OCI-LY1 (cell line): ENCODE measurements at regions not wholly inside any gene's neighbourhood (a gene's known extent, or its start where the extent isn't known, plus 50 kb on each side); places are given as distances from the start of the nearest gene placed in this dataset.

Source experiments
- H2AFZ ChIP-seq: fragments of 200-600 bp; sonication (generic), shearing (Covaris generic); 2 replicates; pipeline ENCODE4 v1.6.0; 2014; ENCODE audit warnings: antibody characterized with exemption, mild to moderate bottlenecking, low read length
- H3F3A ChIP-seq: fragments of 200-600 bp; sonication (generic), shearing (Covaris generic); 2 replicates; pipeline ENCODE4 v1.6.0; 2014; ENCODE audit warnings: mild to moderate bottlenecking, antibody characterized with exemption, low read length, moderate library complexity; ENCODE audit not compliant: insufficient read depth
- H3K27ac ChIP-seq: fragments of 200-600 bp; sonication (generic); 2 replicates; pipeline ENCODE4 v1.5.1; 2014; ENCODE audit warnings: low read length, mixed run types, mild to moderate bottlenecking, low read depth; ENCODE audit not compliant: poor library complexity, severe bottlenecking
- H3K27me3 ChIP-seq: fragments of 200-600 bp; sonication (generic); 2 replicates; pipeline ENCODE4 v1.6.0; 2014; ENCODE audit warnings: antibody characterized with exemption, mild to moderate bottlenecking, low read length, moderate library complexity; ENCODE audit not compliant: insufficient read depth
- H3K36me3 ChIP-seq: fragments of 200-600 bp; sonication (generic); 2 replicates; pipeline ENCODE4 v1.6.1; 2014; ENCODE audit warnings: mild to moderate bottlenecking, antibody characterized with exemption, low read length, moderate library complexity, mixed read lengths; ENCODE audit not compliant: insufficient read depth
- H3K4me1 ChIP-seq: fragments of 200-600 bp; sonication (generic); 2 replicates; pipeline ENCODE4 v1.5.1; 2014; ENCODE audit warnings: mild to moderate bottlenecking, low read length, moderate library complexity; ENCODE audit not compliant: insufficient read depth, severe bottlenecking
- H3K4me2 ChIP-seq: fragments of 200-600 bp; sonication (generic), shearing (Covaris generic); 2 replicates; pipeline ENCODE4 v1.6.1; 2014; ENCODE audit warnings: low read length
- H3K4me3 ChIP-seq: fragments of 200-600 bp; sonication (generic); 2 replicates; pipeline ENCODE4 v1.5.1; 2014; ENCODE audit warnings: low read length, low read depth, mild to moderate bottlenecking, mixed read lengths; ENCODE audit not compliant: poor library complexity, severe bottlenecking
- H3K79me2 ChIP-seq: fragments of 200-600 bp; shearing (Covaris generic); 2 replicates; pipeline ENCODE4 v1.6.1; 2016; ENCODE audit warnings: mixed run types, low read length, mixed read lengths; ENCODE audit not compliant: insufficient read depth
- H3K9ac ChIP-seq: fragments of 200-600 bp; sonication (generic), shearing (Covaris generic); 2 replicates; pipeline ENCODE4 v1.6.1; 2014; ENCODE audit warnings: mild to moderate bottlenecking, low read length, mixed read lengths
- H3K9me2 ChIP-seq: fragments of 200-600 bp; sonication (generic), shearing (Covaris generic); 2 replicates; pipeline ENCODE4 v1.6.1; 2014; ENCODE audit warnings: low read depth, mild to moderate bottlenecking, low read length, mixed read lengths
- H3K9me3 ChIP-seq: fragments of 200-600 bp; shearing (Covaris generic); 2 replicates; pipeline ENCODE4 v1.6.1; 2014; ENCODE audit warnings: low read length, mixed read lengths
- H4K20me1 ChIP-seq: fragments of 200-600 bp; sonication (generic), shearing (Covaris generic); 2 replicates; pipeline ENCODE4 v1.6.0; 2016; ENCODE audit warnings: mild to moderate bottlenecking, low read length; ENCODE audit not compliant: insufficient read depth
- CTCF ChIP-seq: fragments of 200-600 bp; sonication (generic), shearing (Covaris generic); IDR thresholded peaks from 2 replicates; pipeline ENCODE4 v1.5.1; 2017; ENCODE audit warnings: mild to moderate bottlenecking, antibody characterized with exemption, low read length, moderate library complexity, mixed read lengths
- EZH2 ChIP-seq: fragments of 200-600 bp; sonication (generic), shearing (Covaris generic); IDR thresholded peaks from 2 replicates; pipeline ENCODE4 v1.8.0; 2017; ENCODE audit warnings: borderline replicate concordance, mixed run types, mild to moderate bottlenecking, antibody characterized with exemption, low read length, moderate library complexity, mixed read lengths

- Histone ChIP-seq H3K36me3 (no peaks in the 10 kb centered on the region), H3F3A (no peaks in the 10 kb centered on the region), H3K9me2 (no peaks in the 10 kb centered on the region), H3K9ac (no peak overlapping the region), H4K20me1 (no peaks in the 10 kb centered on the region), H3K27me3 (no peaks in the 10 kb centered on the region; the same call in 1 of the 2 replicates), H3K4me2 (no peak overlapping the region), H3K4me1 (no peaks in the 10 kb centered on the region), H3K79me2 (no peaks in the 10 kb centered on the region), H3K4me3 (no peak overlapping the region), H2AFZ (no peak overlapping the region), H3K9me3 (no peaks in the 10 kb centered on the region), H3K27ac (no peak overlapping the region)
- TF ChIP-seq EZH2 (no peak), CTCF (no peak)
Observed at GRCh38 chr21:33124889-33125288, 54.9 kb downstream of the OLIG1 start.

DNA sequence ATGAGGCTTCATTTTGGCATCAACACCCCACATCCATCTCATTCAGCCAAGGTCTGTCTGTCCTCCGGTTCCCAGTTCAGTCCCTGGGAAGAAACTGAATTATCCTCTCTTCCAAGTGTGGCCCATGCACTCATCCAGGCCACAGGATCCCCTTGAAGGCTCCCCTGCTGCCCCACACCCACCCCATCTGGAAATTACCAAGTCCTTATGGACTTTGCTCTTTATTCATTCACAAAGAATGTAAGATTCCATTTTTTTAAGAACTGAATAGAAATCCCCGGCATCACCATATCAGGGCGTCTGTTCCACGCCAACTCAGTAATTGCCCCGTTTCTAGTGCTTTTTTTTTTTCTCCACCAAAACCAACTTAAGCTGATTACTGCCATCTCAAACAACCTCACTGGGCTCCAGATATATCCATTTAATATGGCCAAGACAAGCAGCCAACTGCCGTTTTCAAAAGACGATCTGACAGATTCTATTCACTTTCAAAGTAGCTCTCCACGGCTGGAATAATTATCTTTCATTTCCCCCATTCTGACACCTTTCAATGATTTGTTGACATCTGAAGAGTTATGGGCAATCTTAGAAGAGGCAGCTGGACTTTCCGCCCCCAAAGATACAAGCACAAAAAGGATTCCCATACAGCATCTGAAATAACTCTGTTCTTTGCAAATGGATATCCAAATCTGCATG, 55.9 kb downstream of the OLIG1 start:
- Histone ChIP-seq H3K4me1 (no peaks in the 10 kb centered on the region), H4K20me1 (no peaks in the 10 kb centered on the region), H3F3A (no peaks in the 10 kb centered on the region), H3K27ac (no peak overlapping the region), H3K9ac (no peak overlapping the region), H3K4me2 (no peak overlapping the region), H3K36me3 (no peaks in the 10 kb centered on the region), H2AFZ (no peak overlapping the region), H3K27me3 (no peaks in the 10 kb centered on the region; the same call in 1 of the 2 replicates), H3K9me3 (no peaks in the 10 kb centered on the region), H3K4me3 (no peak overlapping the region), H3K9me2 (no peaks in the 10 kb centered on the region), H3K79me2 (no peaks in the 10 kb centered on the region)
- no peak for TF ChIP-seq EZH2
- no peak for TF ChIP-seq CTCF

- TF ChIP-seq EZH2 (no peak), CTCF (no peak)
- H3F3A ChIP-seq: no peaks in the 10 kb centered on the region
- no peaks in the 10 kb centered on the region for H4K20me1 ChIP-seq
- H3K4me1 ChIP-seq: no peaks in the 10 kb centered on the region
- no peak overlapping the region for H3K4me2 ChIP-seq
- no peaks in the 10 kb centered on the region for H3K79me2 ChIP-seq
- H3K9me2 ChIP-seq: no peaks in the 10 kb centered on the region
- no peak overlapping the region for H3K4me3 ChIP-seq
- H2AFZ ChIP-seq: no peak overlapping the region
- H3K9ac ChIP-seq: no peak overlapping the region
- no peaks in the 10 kb centered on the region for H3K9me3 ChIP-seq
- no peaks in the 10 kb centered on the region; the same call in 1 of the 2 replicates for H3K27me3 ChIP-seq
- no peak overlapping the region for H3K27ac ChIP-seq
- no peaks in the 10 kb centered on the region for H3K36me3 ChIP-seq
Observed at GRCh38 chr21:33126569-33126968, 56.6 kb downstream of the OLIG1 start.
